Endodermal cell (in vitro differentiated cells): ENCODE measurements at regions not wholly inside any gene's neighbourhood (a gene's known extent, or its start where the extent isn't known, plus 50 kb on each side); places are given as distances from the start of the nearest gene placed in this dataset.

Source experiments
- DNase-seq: peaks from one replicate; pipeline ENCODE4 v3.0.0-alpha.2; 2017
- H3K27ac ChIP-seq: 2 replicates; pipeline ENCODE4 v1.5.1; 2013; ENCODE audit warnings: mild to moderate bottlenecking, low read depth, low read length, moderate library complexity
- H3K27me3 ChIP-seq: 2 replicates; pipeline ENCODE4 v1.6.1; 2013; ENCODE audit warnings: mild to moderate bottlenecking, low read length, moderate library complexity; ENCODE audit not compliant: insufficient read depth, control insufficient read depth, poor library complexity, severe bottlenecking
- H3K36me3 ChIP-seq: 2 replicates; pipeline ENCODE4 v1.7.0; 2013; ENCODE audit warnings: mild to moderate bottlenecking, low read length, moderate library complexity; ENCODE audit not compliant: control insufficient read depth, insufficient read depth
- H3K4me1 ChIP-seq: one replicate; pipeline ENCODE4 v1.7.0; 2013; ENCODE audit warnings: low read length; ENCODE audit not compliant: control insufficient read depth, insufficient read depth
- H3K4me3 ChIP-seq: 2 replicates; pipeline ENCODE4 v1.5.1; 2013; ENCODE audit warnings: mild to moderate bottlenecking, low read length, moderate library complexity
- H3K9ac ChIP-seq: 2 replicates; pipeline ENCODE4 v1.6.1; 2013; ENCODE audit warnings: mild to moderate bottlenecking, low read length, moderate library complexity; ENCODE audit not compliant: poor library complexity, severe bottlenecking; ENCODE audit errors: extremely low read depth
- H3K9me3 ChIP-seq: 2 replicates; pipeline ENCODE4 v1.6.1; 2013; ENCODE audit warnings: mild to moderate bottlenecking, low read length, moderate library complexity; ENCODE audit not compliant: control insufficient read depth
- H3K27ac Mint-ChIP-seq: 2 replicates; pipeline ENCODE4 v1.8.0; 2020; ENCODE audit warnings: mixed read lengths
- H3K27me3 Mint-ChIP-seq: 2 replicates; pipeline ENCODE4 v1.8.0; 2021; ENCODE audit warnings: mild to moderate bottlenecking, mixed read lengths; ENCODE audit not compliant: insufficient read depth
- H3K36me3 Mint-ChIP-seq: 2 replicates; pipeline ENCODE4 v1.8.0; 2020; ENCODE audit warnings: low read depth, mixed read lengths
- H3K4me1 Mint-ChIP-seq: 2 replicates; pipeline ENCODE4 v1.8.0; 2020; ENCODE audit warnings: mixed read lengths
- H3K4me3 Mint-ChIP-seq: 2 replicates; pipeline ENCODE4 v1.8.0; 2020; ENCODE audit warnings: mild to moderate bottlenecking, moderate library complexity, mixed read lengths
- H3K9me3 Mint-ChIP-seq: 2 replicates; pipeline ENCODE4 v1.8.0; 2020; ENCODE audit warnings: mild to moderate bottlenecking, mixed read lengths
- WGBS, 2 experiments: methylation state at CpG; one replicate each; pipeline versions ENCODE4 v1.1.5 to v1.1.7; 2013; ENCODE audit warnings: missing lambda C conversion rate in 2 of 2, mixed read lengths in 1 of 2; ENCODE audit not compliant: insufficient coverage in 1 of 2, insufficient read length in 1 of 2; 5-methylcytosine and 5-hydroxymethylcytosine counted together
- TF ChIP-seq, protein P1 (sequence below): fragments of 200-600 bp; sonication (generic); conservative IDR thresholded peaks from 2 replicates; pipeline ENCODE4 v1.5.0; 2021; ENCODE audit warnings: antibody characterized with exemption, mild to moderate bottlenecking

DNA sequence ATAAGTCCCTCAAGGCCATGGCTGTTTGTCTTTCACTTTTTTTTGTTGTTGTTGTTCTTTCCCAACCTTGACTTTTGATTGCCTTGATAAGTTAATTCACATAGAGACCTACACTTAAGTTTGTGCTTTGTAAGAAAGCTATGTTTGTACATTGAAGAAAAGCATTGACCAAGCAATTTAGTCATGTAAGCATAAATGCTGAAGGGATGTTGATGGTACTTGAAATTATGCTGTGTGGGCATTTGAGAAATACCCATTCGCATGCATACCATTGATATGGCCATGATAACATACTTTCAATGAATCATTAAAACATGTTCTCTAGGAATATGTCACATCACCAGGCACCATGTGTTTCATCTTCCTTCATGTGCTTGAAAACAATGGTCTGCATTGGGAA is 803.7 kb upstream of the TMEM132C start:
- H3K27me3 ChIP-seq, result peaks cover 1% of the 10 kb centered on the region
- Mint-ChIP-seq H3K27me3 (peaks cover 10% of the 10 kb centered on the region), H3K4me3 (no peak overlapping the region), H3K4me1 (no peaks in the 10 kb centered on the region), H3K9me3 (no peaks in the 10 kb centered on the region), H3K36me3 (peaks cover 1% of the 10 kb centered on the region), H3K27ac (no peak overlapping the region)
- no peak overlapping the region for H3K27ac ChIP-seq
- H3K4me3 ChIP-seq, result no peak overlapping the region
- H3K36me3 ChIP-seq, result no peaks in the 10 kb centered on the region
- no peak for DNase-seq
- TF ChIP-seq, protein P1, sequence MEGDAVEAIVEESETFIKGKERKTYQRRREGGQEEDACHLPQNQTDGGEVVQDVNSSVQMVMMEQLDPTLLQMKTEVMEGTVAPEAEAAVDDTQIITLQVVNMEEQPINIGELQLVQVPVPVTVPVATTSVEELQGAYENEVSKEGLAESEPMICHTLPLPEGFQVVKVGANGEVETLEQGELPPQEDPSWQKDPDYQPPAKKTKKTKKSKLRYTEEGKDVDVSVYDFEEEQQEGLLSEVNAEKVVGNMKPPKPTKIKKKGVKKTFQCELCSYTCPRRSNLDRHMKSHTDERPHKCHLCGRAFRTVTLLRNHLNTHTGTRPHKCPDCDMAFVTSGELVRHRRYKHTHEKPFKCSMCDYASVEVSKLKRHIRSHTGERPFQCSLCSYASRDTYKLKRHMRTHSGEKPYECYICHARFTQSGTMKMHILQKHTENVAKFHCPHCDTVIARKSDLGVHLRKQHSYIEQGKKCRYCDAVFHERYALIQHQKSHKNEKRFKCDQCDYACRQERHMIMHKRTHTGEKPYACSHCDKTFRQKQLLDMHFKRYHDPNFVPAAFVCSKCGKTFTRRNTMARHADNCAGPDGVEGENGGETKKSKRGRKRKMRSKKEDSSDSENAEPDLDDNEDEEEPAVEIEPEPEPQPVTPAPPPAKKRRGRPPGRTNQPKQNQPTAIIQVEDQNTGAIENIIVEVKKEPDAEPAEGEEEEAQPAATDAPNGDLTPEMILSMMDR, result no peak
- 77% methylated on average over 1 of the region's 1 CpG; no CpG with 5 or more reads in 1 of the 2 experiments for WGBS, 2 experiments
- no peak overlapping the region for H3K9ac ChIP-seq
- no peaks in the 10 kb centered on the region for H3K9me3 ChIP-seq
- H3K4me1 ChIP-seq, result no peaks in the 10 kb centered on the region

GRCh38 chr12:127469331-127469730 is 797.6 kb upstream of the TMEM132C start:
- no peaks in the 10 kb centered on the region for H3K27me3 ChIP-seq
- no peaks in the 10 kb centered on the region for H3K36me3 Mint-ChIP-seq
- H3K9ac ChIP-seq, result no peak overlapping the region
- no peak overlapping the region for H3K4me3 ChIP-seq
- no peak overlapping the region for H3K27ac Mint-ChIP-seq
- 83 to 86% methylated on average over 1 of the region's 1 CpG for WGBS, 2 experiments
- H3K27me3 Mint-ChIP-seq, result peaks cover 4% of the 10 kb centered on the region
- H3K27ac ChIP-seq, result no peak overlapping the region
- H3K9me3 Mint-ChIP-seq, result no peaks in the 10 kb centered on the region
- TF ChIP-seq, protein P1, result no peak
- no peaks in the 10 kb centered on the region for H3K36me3 ChIP-seq
- DNase-seq, result no peak
- H3K4me1 ChIP-seq, result no peaks in the 10 kb centered on the region
- no peaks in the 10 kb centered on the region for H3K4me1 Mint-ChIP-seq
- no peak overlapping the region for H3K4me3 Mint-ChIP-seq
- peaks cover 6% of the 10 kb centered on the region for H3K9me3 ChIP-seq

DNA sequence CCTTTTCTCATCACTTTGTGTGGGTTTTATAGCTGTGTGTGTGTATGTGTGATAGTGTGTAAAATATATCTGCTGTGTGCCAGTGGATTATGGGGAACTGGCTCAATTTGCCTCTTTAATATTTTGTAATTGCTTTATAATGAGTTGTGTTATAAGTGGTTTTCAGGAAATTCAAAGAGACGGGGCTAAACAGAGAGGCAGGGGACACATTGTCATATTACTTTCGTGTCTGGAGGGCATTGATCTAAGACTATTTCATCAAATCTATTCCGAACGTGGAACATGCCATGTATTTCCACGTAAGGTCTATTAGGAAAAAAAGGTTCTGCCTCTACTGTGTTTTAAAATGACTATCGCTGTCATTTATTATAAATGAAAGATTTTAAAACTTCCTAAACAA is 793.2 kb upstream of the TMEM132C start:
- H3K4me3 ChIP-seq, result no peak overlapping the region

More for the DNA sequence above, 793.2 kb upstream of the TMEM132C start:
- Mint-ChIP-seq H3K4me1 (no peaks in the 10 kb centered on the region), H3K27ac (no peak overlapping the region), H3K36me3 (no peaks in the 10 kb centered on the region), H3K9me3 (no peaks in the 10 kb centered on the region), H3K4me3 (no peak overlapping the region), H3K27me3 (no peaks in the 10 kb centered on the region)
- H3K4me1 ChIP-seq, result no peaks in the 10 kb centered on the region
- DNase-seq, result no peak
- no peaks in the 10 kb centered on the region for H3K27me3 ChIP-seq
- WGBS, 2 experiments, result 86 to 97% methylated on average over 4 to 6 of the region's 6 CpGs
- no peak overlapping the region for H3K27ac ChIP-seq
- H3K36me3 ChIP-seq, result no peaks in the 10 kb centered on the region
- peaks cover 6% of the 10 kb centered on the region for H3K9me3 ChIP-seq
- H3K9ac ChIP-seq, result no peak overlapping the region
- TF ChIP-seq, protein P1, result no peak
